ENCODE measurements at regions not wholly inside any gene's neighbourhood (a gene's known extent, or its start where the extent isn't known, plus 50 kb on each side); places are given as distances from the start of the nearest gene placed in this dataset.

- no peak for TF ChIP-seq CTCF (IDR thresholded peaks at IDR 0.05; ENCODE audit: unreplicated experiment in 3 of 3)
- H3K27ac Mint-ChIP-seq: peak overlapping the region in 1 of 3 experiments; percentile 40
- peaks cover 10% of the 10 kb centered on the region for H3K4me1 Mint-ChIP-seq
- H3K36me3 Mint-ChIP-seq (ENCODE audit: low read depth): no peaks in the 10 kb centered on the region
- no peaks in the 10 kb centered on the region for H3K27me3 Mint-ChIP-seq (ENCODE audit: low read depth)
- peaks cover 2% of the 10 kb centered on the region for H3K9me3 Mint-ChIP-seq
- no peak overlapping the region for H3K4me3 Mint-ChIP-seq
These were observed 358.0 kb downstream of the HRH4 start for GRCh38 chr18:24818441-24818840.

GRCh38 chr18:24819141-24819890, 358.9 kb downstream of the HRH4 start:
- Mint-ChIP-seq H3K4me1 (peaks cover 9% of the 10 kb centered on the region), H3K4me3 (no peak overlapping the region), H3K27ac (no peak overlapping the region), H3K9me3 (peaks cover under 1% of the 10 kb centered on the region), H3K27me3 (ENCODE audit: low read depth) (no peaks in the 10 kb centered on the region), H3K36me3 (ENCODE audit: low read depth) (no peaks in the 10 kb centered on the region)
- TF ChIP-seq CTCF (IDR thresholded peaks at IDR 0.05; ENCODE audit: unreplicated experiment in 3 of 3): no peak

GRCh38 chr18:24825397-24825796, 365.0 kb downstream of the HRH4 start:
- peak overlapping the region in 1 of 3 experiments; percentile 61 for H3K27ac Mint-ChIP-seq
- H3K27me3 Mint-ChIP-seq (ENCODE audit: low read depth): peaks cover 7% of the 10 kb centered on the region
- peaks cover 5% of the 10 kb centered on the region for H3K4me1 Mint-ChIP-seq
- no peak for TF ChIP-seq CTCF (IDR thresholded peaks at IDR 0.05; ENCODE audit: unreplicated experiment in 3 of 3)
- no peaks in the 10 kb centered on the region for H3K9me3 Mint-ChIP-seq
- no peak overlapping the region for H3K4me3 Mint-ChIP-seq
- no peaks in the 10 kb centered on the region for H3K36me3 Mint-ChIP-seq (ENCODE audit: low read depth)

GRCh38 chr18:24826605-24827004, 366.2 kb downstream of the HRH4 start:
- H3K4me3 Mint-ChIP-seq: no peak overlapping the region
- peaks cover 7% of the 10 kb centered on the region for H3K4me1 Mint-ChIP-seq
- TF ChIP-seq CTCF (IDR thresholded peaks at IDR 0.05; ENCODE audit: unreplicated experiment in 3 of 3): no peak
- peaks cover 13% of the 10 kb centered on the region for H3K27me3 Mint-ChIP-seq (ENCODE audit: low read depth)
- no peaks in the 10 kb centered on the region for H3K9me3 Mint-ChIP-seq
- no peaks in the 10 kb centered on the region for H3K36me3 Mint-ChIP-seq (ENCODE audit: low read depth)
- H3K27ac Mint-ChIP-seq: no peak overlapping the region

GRCh38 chr18:24827501-24827900, 367.1 kb downstream of the HRH4 start:
- TF ChIP-seq CTCF (IDR thresholded peaks at IDR 0.05; ENCODE audit: unreplicated experiment in 3 of 3): no peak
- Mint-ChIP-seq H3K27ac (peak overlapping the region in 2 of 3 experiments; percentile 12 to 54), H3K4me1 (peaks cover 16% of the 10 kb centered on the region), H3K4me3 (no peak overlapping the region), H3K9me3 (no peaks in the 10 kb centered on the region), H3K36me3 (ENCODE audit: low read depth) (no peaks in the 10 kb centered on the region), H3K27me3 (ENCODE audit: low read depth) (peaks cover 13% of the 10 kb centered on the region)

GRCh38 chr18:24831081-24831480, 370.6 kb downstream of the HRH4 start:
- no peaks in the 10 kb centered on the region for H3K9me3 Mint-ChIP-seq
- no peak overlapping the region for H3K4me3 Mint-ChIP-seq
- TF ChIP-seq CTCF (IDR thresholded peaks at IDR 0.05; ENCODE audit: unreplicated experiment in 3 of 3): no peak
- peak overlapping the region in 1 of 3 experiments; percentile 82 for H3K27ac Mint-ChIP-seq
- H3K27me3 Mint-ChIP-seq (ENCODE audit: low read depth): peaks cover 20% of the 10 kb centered on the region
- H3K4me1 Mint-ChIP-seq: peaks cover 21% of the 10 kb centered on the region
- no peaks in the 10 kb centered on the region for H3K36me3 Mint-ChIP-seq (ENCODE audit: low read depth)
